ENCODE measurements at regions not wholly inside any gene's neighbourhood (a gene's known extent, or its start where the extent isn't known, plus 50 kb on each side); places are given as distances from the start of the nearest gene placed in this dataset.

DNA sequence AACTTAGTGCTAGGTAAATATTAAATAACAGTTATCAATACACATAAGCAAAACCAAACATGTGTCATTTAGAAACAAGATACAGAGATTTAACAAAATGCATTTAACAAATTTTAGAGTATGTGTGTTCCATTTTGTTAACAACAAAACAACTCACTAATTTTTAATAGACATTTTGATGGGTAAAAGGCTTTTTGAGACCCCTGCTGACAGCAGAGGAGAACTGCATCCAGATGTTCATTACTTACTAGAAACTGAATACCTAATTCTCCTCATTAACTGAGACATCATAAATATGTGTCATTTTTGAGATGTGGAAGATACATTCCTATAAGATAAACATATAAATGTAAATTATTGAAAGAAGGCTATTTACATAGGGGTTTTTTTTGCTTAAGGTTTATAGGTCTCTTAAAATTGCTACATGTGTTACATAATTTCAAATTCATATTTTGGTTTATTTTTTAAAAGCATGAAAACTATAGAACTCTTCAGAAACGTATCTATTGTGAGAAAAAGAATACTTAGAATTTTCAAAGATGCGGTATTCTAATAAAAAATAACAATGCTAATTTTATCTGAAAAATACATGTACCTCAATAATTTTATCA is 1009.8 kb downstream of the TUSC7 start:
- DNase-seq (ENCODE audit: low read depth): no peak

DNA sequence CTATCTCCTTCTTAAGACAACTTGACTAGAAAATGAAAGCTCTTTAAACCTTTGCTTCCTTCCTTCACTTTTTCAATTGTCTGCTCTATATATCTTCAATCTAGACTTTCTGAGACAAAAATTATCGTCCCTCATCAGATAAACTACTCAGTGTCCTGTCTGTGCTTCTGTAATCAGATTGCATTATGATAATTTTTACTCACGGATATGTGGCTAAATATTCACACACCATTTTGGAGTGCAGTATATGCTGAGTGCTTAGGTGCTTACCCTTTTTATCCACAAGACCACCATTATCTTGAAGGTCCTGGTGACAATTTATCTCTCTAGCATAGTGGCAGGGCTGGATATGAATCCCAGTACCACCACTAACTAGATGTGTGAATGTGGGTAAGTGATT is 1012.3 kb downstream of the TUSC7 start:
- no peak for DNase-seq (ENCODE audit: low read depth)

DNA sequence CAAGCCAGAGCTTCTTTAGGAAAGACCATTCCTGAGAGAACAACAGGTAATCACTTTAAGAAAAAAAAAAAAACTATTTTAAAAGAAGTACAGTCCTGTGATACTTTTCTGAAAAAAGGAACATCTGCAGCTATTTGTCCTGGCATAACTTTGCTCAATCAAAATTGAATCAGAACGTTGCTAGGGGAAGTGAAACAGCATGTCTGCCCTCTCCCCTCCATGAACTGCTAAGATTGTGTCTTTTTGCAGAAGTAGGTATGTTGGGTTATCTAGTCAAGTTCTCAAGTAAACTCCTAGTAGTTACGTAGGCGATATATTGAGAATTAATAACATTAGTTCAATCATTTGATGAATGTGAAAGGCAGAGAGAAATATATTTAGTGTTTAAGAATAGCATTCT is 1013.3 kb downstream of the TUSC7 start:
- DNase-seq (ENCODE audit: low read depth): no peak

DNA sequence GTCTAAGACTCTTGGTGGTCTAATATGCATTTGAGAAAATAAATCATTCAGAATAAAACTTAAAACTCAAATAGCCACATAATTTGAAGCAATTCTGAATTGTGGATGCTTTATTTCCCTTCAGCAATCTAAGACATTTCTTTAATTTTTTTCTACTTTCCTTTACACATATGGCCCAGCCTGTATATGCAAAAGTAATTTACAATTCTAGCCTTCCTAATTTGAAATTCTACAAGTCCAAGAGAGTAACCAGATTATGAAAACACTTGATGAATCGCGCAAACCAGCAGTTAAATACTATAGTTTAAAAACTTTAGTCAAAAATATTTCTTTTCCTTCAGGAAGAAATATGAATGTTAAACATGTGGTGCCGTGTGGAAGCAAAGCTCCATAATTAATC is 1014.2 kb downstream of the TUSC7 start:
- DNase-seq (ENCODE audit: low read depth): no peak

DNA sequence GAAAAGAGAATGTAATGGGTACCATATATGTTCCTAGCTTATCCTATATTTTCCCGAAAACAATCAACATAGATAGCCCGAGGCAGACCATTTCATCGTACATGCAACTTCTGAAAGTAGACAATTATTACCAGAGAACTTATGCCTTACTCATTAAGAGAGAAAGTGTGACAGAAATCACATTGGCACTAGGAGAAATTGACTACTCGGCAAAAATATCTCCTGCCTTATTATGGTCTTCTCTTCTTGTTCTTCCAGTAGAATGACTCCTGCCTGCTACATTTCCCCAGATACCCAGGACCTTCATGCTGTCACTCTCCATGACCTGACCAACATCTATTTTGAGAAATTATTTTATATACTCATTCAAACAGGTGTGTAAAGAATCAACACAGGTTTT is 1015.7 kb downstream of the TUSC7 start:
- no peak for DNase-seq (ENCODE audit: low read depth)

DNA sequence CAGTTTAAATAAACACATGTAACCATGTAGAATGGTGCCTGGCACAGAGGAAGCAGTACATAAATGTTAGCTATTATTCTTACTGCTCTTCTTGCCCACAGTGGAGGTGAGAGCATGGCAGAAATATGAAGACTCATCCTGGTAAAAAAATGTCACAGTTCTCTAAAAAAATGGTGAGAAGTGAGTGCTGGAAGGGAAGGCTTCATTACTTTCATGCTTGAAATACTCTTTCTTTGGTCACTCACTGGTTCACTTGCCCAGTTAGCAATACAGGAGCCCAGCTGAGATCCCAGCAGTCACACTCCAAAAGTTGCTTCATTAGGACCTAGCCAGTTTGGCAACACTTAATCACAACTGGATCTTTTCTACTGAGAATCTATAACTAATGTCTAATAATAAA is 1017.2 kb downstream of the TUSC7 start:
- no peak for DNase-seq (ENCODE audit: low read depth)

DNA sequence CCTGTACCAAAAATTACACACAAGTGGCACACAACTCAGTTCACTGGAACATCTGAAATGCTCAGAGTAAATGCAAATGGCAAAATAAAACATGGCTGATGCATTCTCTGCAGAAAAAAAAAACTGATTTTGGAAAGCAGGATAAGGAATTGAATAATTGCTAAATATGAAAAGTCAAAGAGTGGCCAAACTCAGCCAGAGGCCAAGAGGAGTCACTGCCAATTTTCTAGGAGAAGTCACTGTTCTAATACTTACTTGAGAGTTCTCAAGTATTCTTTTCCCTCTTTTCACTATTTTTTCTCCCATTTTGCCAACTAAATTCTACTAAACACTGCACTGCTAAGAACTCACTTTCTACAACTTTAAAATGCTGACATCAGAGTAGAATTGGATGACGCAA is 1018.6 kb downstream of the TUSC7 start:
- no peak for DNase-seq (ENCODE audit: low read depth)

DNA sequence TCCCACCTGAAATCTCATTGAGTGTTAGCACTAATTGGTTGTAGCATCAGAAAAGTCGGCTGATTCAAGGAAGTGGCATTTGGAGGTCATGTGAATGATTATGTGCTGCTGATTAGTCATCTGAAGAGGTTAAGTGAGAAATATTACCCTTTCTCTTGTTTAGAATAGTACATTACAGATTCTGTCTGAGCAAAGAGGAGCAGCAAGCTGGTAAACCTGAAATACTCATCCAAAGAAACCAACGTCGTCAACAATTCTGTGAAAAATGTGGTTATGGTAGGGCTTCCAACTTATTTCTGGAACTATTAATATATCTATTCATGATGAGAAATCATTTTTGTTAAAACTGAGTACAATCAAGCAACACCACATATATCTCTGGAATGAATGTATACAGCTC is 1024.9 kb downstream of the TUSC7 start:
- no peak for DNase-seq (ENCODE audit: low read depth)

DNA sequence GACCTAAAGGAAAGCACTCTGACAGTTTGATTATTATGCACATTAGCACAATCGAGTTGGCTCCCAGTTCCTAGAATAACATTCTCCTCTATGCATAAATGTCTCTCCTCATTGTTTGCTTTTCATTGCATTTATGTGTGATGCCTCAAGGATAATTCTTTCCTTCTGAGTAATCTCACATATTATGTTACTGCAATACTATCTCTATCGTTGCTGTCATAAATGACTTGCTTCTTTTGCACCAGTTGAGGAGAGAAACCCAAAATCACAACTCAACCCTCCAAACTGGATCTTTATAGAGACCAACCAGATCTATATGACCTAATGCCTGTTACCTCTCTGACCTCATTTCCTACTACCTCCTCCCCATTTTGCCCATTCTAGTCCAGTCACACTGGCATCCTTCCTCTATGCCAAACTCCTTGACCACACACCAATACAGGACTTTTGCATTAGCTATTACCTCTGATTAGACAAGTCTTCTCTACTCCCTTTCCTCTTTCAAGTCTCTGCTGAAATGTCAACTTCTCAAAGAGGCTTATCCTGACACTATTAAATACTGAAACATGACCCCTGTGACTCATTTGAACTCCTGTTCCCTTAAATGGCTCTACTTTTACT is 1026.0 kb downstream of the TUSC7 start:
- DNase-seq (ENCODE audit: low read depth): no peak

DNA sequence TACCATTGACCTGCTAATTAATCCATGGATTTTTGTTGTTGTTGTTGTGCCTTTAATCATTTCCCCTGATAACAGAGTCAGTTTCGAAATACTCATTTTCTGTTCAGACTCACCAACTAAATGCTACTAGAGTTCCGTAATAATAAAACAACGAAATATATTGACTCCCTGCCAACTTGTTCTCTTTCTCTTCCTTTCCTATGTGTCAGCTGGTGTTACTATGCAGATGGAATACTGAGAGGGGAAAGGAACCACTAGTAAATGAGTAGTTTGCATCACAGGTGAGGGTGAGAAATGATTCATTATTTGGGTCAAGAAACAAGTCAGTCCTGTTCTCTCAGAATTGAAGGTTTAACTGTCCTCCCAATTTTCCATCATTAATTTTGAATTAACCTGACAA is 1027.3 kb downstream of the TUSC7 start:
- DNase-seq (ENCODE audit: low read depth): no peak

DNA sequence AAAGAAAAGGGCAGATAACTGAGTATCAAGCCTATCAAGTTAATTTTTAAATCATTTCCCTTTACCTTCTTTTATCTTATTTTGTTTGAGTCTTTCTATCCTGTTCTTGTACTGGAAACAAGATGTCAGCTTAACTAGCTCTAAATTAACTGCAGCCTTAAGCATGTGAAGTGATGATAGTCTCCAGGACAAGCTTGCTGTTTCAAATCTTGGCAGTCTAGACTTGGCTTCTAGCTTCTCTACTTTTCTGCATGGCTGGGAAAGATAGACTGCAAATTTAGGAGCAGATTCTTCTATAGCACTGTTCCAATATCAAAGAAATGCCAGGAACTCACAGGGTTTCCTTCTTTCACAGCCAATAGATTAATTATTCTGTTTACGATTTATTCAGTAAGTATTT is 1034.4 kb downstream of the TUSC7 start:
- DNase-seq (ENCODE audit: low read depth): no peak

DNA sequence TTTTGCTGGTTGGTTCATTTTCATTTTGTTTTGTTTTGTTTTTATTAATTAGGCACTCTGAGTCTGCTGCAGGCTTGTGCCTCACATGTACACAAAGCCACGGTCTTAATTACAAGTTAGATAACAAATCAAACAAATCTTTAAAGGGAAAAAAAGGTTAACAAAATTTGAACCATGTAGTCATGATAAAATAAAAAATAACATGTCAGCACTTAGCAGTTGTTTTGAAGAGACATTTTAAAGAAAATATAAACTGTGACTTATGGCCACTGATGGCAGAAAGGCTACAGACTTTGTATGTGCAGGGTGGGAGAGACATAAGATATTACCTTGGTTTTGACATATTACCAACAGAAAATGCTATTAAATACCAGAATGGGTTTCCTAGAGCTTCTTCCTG is 1035.4 kb downstream of the TUSC7 start:
- DNase-seq (ENCODE audit: low read depth): no peak

DNA sequence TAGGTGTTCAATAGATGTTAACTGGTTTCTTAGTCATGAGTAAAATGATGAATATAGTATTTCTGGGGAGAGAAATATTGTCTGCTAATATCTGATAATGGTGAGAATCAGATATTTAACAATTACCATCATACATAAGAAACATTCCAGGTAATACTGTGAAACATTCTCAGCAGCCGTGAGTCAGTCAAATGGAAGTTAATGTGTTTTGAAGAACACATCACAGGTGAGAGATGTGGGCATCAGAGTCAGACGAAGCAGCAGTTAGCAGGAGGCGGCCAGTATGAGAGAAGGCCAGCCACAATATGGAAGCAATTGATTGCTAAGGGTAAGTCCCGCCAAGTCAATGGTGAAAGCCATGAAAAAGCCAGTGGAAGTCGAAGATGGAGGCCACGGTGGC is 1035.9 kb downstream of the TUSC7 start:
- DNase-seq (ENCODE audit: low read depth): no peak

DNA sequence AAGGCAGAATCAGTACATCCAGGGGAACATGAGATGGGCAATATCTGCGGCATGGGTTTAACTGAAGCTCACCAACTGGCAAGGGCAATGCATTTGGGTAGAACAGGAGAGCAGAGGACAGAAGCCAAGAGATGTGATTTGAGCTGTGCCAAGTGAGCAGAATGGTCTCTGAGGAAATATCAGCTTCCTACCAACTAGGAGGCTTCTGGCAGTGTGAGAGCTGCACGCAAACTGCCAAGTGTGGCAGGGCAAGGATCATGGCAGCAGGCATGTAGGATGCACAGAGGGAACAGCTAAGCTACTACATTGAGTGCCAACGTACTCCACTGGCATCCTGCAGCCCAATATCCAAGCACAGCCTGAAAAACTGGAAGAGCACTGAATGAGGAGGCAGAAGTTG is 1036.5 kb downstream of the TUSC7 start:
- DNase-seq (ENCODE audit: low read depth): no peak

DNA sequence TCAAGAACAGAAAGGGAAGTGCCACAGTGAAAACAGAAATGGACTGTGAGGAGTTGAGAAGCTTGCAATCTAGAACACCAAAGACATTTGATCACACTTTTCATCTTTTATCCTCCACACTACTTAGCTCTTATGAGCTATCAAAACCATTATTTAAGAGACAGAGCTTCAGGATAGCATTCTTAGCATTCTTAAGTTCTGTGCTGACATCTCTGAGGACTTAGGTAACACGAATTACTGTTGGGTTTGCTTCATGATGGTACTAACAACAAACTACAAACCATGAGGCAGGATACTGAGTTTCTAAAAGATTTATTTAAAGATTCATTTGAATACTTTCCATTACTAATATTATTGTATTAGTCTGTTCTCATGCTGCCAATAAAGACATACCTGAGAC is 1038.6 kb downstream of the TUSC7 start:
- DNase-seq (ENCODE audit: low read depth): no peak

DNA sequence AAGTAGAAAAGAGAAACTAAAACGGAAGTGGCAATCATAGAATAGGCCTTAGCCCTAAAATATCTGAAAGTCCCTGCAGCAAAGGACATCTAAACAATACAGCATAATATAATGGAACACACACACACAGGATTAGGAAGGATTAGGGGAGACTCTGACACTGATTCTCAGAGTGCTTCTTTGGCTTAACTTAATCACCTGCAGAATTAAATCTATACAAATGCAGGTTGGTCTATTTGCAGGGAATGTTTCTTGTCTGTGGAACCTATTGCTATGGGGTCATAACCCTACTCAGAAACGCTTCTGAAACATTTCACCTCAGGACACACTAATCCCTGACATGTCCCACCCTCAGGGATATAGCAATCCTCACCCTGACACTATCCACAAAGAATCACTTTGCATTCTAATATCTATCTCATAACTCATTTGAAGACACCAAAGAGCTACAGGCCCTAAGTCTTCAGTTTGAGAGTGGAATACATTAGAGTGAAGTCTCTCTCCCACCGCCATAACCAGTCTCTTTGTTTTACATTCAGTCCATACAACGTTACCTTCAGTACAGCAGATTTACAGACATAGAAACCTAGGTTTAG is 1041.2 kb downstream of the TUSC7 start:
- DNase-seq (ENCODE audit: low read depth): no peak

DNA sequence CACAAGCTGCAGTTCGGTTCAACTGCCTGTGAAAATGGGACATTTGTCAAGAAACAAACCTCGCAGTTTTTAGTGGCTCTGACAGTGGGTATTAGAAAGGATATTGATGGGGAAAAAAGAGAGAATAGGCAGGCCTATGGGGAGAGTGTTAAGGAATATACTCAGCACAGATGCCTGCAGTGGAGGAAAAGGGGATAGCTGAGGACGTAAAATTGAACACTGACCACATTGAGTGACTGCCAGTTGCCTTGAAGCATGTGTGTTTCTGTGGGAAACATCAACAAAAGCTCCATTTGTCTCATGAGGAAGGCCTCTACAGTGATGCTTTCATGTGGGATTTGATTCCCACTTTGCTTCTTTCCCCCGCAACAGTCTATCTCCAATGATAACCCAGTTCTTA is 1042.1 kb downstream of the TUSC7 start:
- no peak for DNase-seq (ENCODE audit: low read depth)

DNA sequence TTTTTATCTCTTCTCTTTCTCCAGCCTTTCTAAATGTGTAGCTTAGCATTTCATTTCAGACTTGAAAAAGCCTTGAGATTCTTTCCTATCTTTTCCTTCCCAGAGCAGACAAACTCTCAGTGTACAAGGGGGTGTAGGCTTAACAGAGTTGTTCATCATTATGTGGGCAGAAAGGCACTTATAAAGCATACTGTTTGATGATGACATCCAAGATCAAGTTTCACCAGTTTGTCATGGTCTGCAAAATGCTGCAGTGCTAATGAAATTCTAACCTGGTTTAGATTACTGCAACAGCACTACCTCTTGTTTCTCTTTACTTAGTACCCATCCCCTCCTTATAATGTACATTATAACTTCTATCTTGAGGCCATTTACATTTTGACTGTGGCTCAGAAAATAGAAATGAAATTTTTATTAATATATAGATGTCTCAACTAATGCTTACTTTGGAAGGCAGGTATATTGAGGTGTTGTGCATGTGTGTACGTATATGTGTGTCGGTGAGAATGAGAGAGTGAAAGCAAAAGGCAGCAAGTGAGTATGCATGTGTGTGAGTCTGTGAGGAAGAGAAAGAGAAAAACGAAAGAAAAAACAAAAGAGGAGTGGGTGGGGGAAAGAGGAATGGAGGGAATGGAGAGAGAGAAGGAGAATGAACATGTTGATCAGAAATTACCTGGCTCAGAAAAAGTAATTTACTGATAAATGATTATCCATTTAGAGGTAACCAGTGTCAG is 1043.6 kb downstream of the TUSC7 start:
- DNase-seq (ENCODE audit: low read depth): no peak

DNA sequence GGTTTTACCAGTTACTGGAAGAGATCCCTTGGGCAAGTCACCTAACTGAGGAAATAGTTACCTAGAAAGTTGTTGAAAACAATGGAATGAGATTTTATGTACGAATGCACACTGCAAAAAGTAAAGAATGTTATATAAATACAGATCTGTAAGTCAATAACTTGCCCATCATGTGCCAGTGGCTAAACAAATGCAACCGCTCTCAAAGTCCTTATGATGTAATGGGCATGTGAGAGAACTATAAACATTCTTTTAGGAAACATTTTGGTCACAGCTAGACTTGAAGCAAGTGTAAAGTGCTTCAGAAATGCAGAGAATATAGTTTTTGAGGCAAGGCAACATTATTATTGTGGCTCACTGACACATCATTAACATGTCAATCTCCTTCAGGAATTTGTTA is 1044.5 kb downstream of the TUSC7 start:
- DNase-seq (ENCODE audit: low read depth): no peak

DNA sequence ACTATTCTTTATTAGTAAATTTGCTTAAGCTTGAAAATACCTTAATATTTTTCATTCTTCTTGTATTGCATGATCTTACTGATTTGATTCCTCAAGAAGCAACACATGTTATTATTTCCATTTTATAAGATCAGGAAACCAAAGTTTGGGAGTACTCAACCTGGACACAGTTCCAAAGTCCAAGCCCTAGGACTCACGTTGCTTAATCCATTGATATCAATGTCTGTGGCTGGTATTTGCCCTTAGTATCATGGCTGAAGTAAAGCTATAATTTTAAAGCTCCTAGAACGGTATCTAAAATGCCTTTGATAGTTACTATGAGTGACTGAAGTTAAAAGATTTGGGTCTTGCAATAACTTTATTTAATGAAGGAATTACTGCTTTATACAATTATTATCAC is 1045.3 kb downstream of the TUSC7 start:
- DNase-seq (ENCODE audit: low read depth): no peak

DNA sequence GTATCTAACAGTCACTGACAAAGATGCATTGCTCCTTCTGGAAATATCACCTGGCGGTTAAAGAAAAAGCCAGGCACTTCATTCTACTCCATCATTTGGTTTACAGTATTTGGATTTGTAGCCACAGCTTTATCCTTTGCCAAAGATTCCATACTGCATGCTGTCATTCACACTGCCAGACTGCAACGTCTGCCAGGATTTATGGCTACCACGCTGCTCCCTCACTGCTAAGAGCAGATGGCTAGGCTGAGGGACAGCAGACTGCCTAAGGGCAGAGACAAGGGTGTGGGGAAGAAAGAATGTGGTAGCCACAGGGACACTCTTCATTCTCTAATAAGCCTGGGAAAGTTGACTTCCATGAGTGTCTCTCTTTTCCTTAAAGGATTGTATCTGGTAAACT is 1047.0 kb downstream of the TUSC7 start:
- no peak for DNase-seq (ENCODE audit: low read depth)

DNA sequence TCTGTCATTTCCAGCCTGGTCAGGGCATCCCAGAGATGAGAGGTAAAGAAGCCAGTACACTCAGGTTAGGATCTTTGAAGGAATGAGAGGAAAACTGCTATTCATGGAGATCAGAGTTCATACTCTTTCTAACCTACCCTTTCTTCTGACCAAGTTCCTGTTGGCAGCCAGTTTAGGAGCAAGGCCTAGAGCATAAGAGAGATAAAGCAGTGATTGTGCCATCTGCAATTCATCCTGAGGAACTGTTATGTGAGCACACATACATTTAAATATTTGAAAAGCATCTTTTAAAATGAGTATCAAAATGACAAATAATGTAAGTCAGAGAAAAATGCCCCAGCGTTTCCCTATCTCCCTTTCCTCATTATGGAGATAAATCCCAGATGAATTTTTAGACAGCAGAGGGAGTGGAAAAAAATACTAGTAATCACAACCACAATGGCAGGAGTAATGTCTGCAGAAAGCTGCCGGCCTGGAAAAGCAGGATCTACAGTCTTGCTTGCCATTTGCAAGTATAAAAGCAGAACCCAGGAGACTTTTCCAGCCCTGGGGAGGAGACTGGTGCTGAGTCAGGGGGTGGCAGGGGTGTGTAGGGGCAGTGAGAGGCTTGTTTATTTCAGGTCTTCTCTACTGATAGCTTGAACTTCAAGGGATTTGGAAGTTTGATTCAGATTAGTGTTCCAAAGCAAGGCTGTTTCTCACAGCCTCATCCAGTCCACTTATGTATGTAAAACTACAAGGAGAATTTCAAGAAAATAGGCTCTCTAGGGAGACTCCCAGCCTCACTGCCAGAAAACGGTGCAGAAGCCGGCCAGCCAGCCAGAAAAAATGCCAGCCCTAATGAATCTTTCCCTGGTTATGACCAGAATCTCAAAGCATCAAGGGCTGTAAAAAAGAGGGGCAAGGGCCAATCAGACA is 1052.4 kb downstream of the TUSC7 start:
- DNase-seq (ENCODE audit: low read depth): no peak

All from stimulated activated CD8-positive, alpha-beta memory T cell treated with anti-CD3 and anti-CD28 coated beads, Interleukin-12 subunit alpha, Interleukin-12 subunit beta, amount 100 ng/mL, for 1 hour (primary cell).